Endothelial cell of umbilical vein (primary cell): ENCODE measurements at regions not wholly inside any gene's neighbourhood (a gene's known extent, or its start where the extent isn't known, plus 50 kb on each side); places are given as distances from the start of the nearest gene placed in this dataset.

Experiments
- BruUV-seq: library from RNA; stranded (reverse); fragments of 400-500 nt; replicated peaks from 2 replicates; lab custom pipeline; 2021; lab: Mats Ljungman, UMichigan
- CTCF ChIA-PET: fragments of 300-600, 350-600 bp; sonication (Branson Sonifier 250); formaldehyde crosslinking; loops from one replicate; lab custom pipeline; 2021; ENCODE audit warnings: antibody characterized with exemption, inconsistent platforms; lab: Charles Lee
- POLR2A ChIA-PET: fragments of 300-600, 350-600 bp; sonication (Branson Sonifier 250); formaldehyde crosslinking; loops from one replicate; lab custom pipeline; 2021; ENCODE audit warnings: antibody characterized with exemption, inconsistent platforms; lab: Charles Lee
- DNase-seq: peaks from one replicate; pipeline ENCODE4 v3.0.0-alpha.2; 2011; ENCODE audit warnings: low read depth, low spot score
- FAIRE-seq: peaks from 2 replicates; lab custom pipeline; 2011; peaks lifted over from hg19 to GRCh38; lab: Jason Lieb, UNC
- H2AFZ ChIP-seq: 2 replicates; pipeline ENCODE4 v1.6.0; 2012; ENCODE audit warnings: low read depth, low read length, control low read depth, inconsistent platforms
- H3K27ac ChIP-seq: 2 replicates; pipeline ENCODE4 v1.5.1; 2011; ENCODE audit warnings: low read depth, mild to moderate bottlenecking, control low read depth, low read length, moderate library complexity; ENCODE audit not compliant: insufficient read depth
- H3K27me3 ChIP-seq, 2 experiments: 2 replicates each; pipeline versions ENCODE4 v1.6.0 to v1.6.1; 2011; ENCODE audit warnings: low read length in 2 of 2, mixed read lengths in 1 of 2; ENCODE audit not compliant: control insufficient read depth in 2 of 2, insufficient read depth in 2 of 2
- H3K36me3 ChIP-seq, 2 experiments: 2 replicates in 1 of 2; 3 replicates in 1 of 2; pipeline ENCODE4 v1.5.1; 2011; ENCODE audit warnings: low read length in 2 of 2, mild to moderate bottlenecking in 1 of 2, moderate library complexity in 1 of 2; ENCODE audit not compliant: control insufficient read depth in 2 of 2, insufficient read depth in 2 of 2; ENCODE audit errors: extremely low read depth in 1 of 2
- H3K4me1 ChIP-seq: 3 replicates; pipeline ENCODE4 v1.5.1; 2011; ENCODE audit warnings: mild to moderate bottlenecking, low read length; ENCODE audit not compliant: control insufficient read depth, insufficient read depth; ENCODE audit errors: extremely low read depth
- H3K4me2 ChIP-seq: 2 replicates; pipeline ENCODE4 v1.6.1; 2011; ENCODE audit warnings: low read length, control low read depth, mixed read lengths; ENCODE audit not compliant: insufficient read depth
- H3K4me3 ChIP-seq, 3 experiments: fragments of 200-600 bp in 1 of 3; sonication (generic), shearing (Covaris generic) in 1 of 3; replicated peaks in 1 of 3; 2 replicates each; pipeline ENCODE4 v1.5.1; 2011 to 2016; ENCODE audit warnings: control low read depth in 3 of 3, low read length in 3 of 3, mild to moderate bottlenecking in 2 of 3, inconsistent platforms in 1 of 3, low read depth in 1 of 3, moderate library complexity in 1 of 3; ENCODE audit not compliant: insufficient read depth in 1 of 3
- H3K79me2 ChIP-seq: 2 replicates; pipeline ENCODE4 v1.6.0; 2012; ENCODE audit warnings: low read length, inconsistent platforms; ENCODE audit not compliant: control insufficient read depth, insufficient read depth
- H3K9ac ChIP-seq: replicated peaks from 2 replicates; pipeline ENCODE3; 2011; ENCODE audit warnings: low read length, control low read depth; ENCODE audit not compliant: insufficient read depth; ENCODE audit errors: extremely low read depth
- H3K9me1 ChIP-seq: replicated peaks from 3 replicates; pipeline ENCODE4 v1.6.0; 2011; ENCODE audit warnings: mild to moderate bottlenecking, low read length; ENCODE audit not compliant: control insufficient read depth, insufficient read depth; ENCODE audit errors: extremely low read depth
- H3K9me3 ChIP-seq: replicated peaks from 2 replicates; pipeline ENCODE4 v1.5.1; 2012; ENCODE audit warnings: low read length, inconsistent platforms; ENCODE audit not compliant: control insufficient read depth, insufficient read depth
- H4K20me1 ChIP-seq: replicated peaks from 2 replicates; pipeline ENCODE3; 2011; ENCODE audit warnings: mild to moderate bottlenecking, low read length; ENCODE audit not compliant: control insufficient read depth, insufficient read depth; ENCODE audit errors: extremely low read depth
- EZH2 ChIP-seq: IDR thresholded peaks from 2 replicates; pipeline ENCODE4 v1.6.1; 2012; ENCODE audit warnings: borderline replicate concordance, low read depth, mild to moderate bottlenecking, moderate library complexity, low read length, inconsistent platforms; ENCODE audit not compliant: severe bottlenecking
- FOS ChIP-seq: IDR thresholded peaks from 2 replicates; pipeline ENCODE4 v1.6.1; 2011; ENCODE audit warnings: mild to moderate bottlenecking, low read length, moderate library complexity, borderline replicate concordance; ENCODE audit not compliant: insufficient read depth
- GATA2 ChIP-seq: IDR thresholded peaks from 2 replicates; pipeline ENCODE4 v1.7.0; 2011; ENCODE audit warnings: low read depth, mild to moderate bottlenecking, moderate library complexity, mixed read lengths, low read length; ENCODE audit not compliant: insufficient read length, insufficient read depth
- JUN ChIP-seq: IDR thresholded peaks from 2 replicates; pipeline ENCODE4 v1.6.1; 2011; ENCODE audit warnings: borderline replicate concordance, low read depth; ENCODE audit not compliant: insufficient read length, insufficient read depth
- MAX ChIP-seq: IDR thresholded peaks from 2 replicates; pipeline ENCODE4 v1.6.1; 2011; ENCODE audit not compliant: insufficient read depth, insufficient read length
- MYC ChIP-seq: IDR thresholded peaks from one replicate; pipeline ENCODE4 v1.6.1; 2011; ENCODE audit warnings: mild to moderate bottlenecking, low read depth, low read length
- POLR2A ChIP-seq: IDR thresholded peaks from 2 replicates; pipeline ENCODE4 v1.6.1; 2012; ENCODE audit warnings: low read depth, mild to moderate bottlenecking, control low read depth, low read length
- POLR2AphosphoS5 ChIP-seq: IDR thresholded peaks from 2 replicates; pipeline ENCODE4 v1.6.1; 2012; ENCODE audit warnings: low read depth, mild to moderate bottlenecking, control low read depth, low read length, moderate library complexity; ENCODE audit not compliant: insufficient read depth
- dilution Hi-C: fragments of 300-500 bp; cut with MboI; formaldehyde crosslinking; loops from one replicate; pipeline ENCODE4 v1.15.0; 2019; ENCODE audit warnings: low sequenced_read_pairs; ENCODE audit not compliant: extremely low pct_ligation_motif_present
- intact Hi-C: fragments of 100-400 bp; cut with micrococcal nuclease; formaldehyde crosslinking; loops from one replicate; pipeline ENCODE4 v1.10.0; 2022

- Histone ChIP-seq H3K36me3 (no peaks in the 10 kb centered on the region), H3K27ac (no peak overlapping the region), H2AFZ (no peak overlapping the region), H3K9ac (no peak overlapping the region), H3K4me1 (peaks cover 5% of the 10 kb centered on the region), H3K4me2 (no peak overlapping the region), H3K9me3 (no peaks in the 10 kb centered on the region), H3K4me3 (no peak overlapping the region), H3K9me1 (no peaks in the 10 kb centered on the region), H3K79me2 (no peaks in the 10 kb centered on the region), H4K20me1 (no peaks in the 10 kb centered on the region), H3K27me3 (no peaks in the 10 kb centered on the region)
- no TSS peak for BruUV-seq
- intact Hi-C loops = no loop called here
- POLR2A ChIA-PET = no interaction called here
- FAIRE-seq (no peak), DNase-seq (no peak)
- TF ChIP-seq POLR2AphosphoS5 (no peak), JUN (no peak), EZH2 (no peak), GATA2 (no peak), FOS (no peak), MAX (no peak), POLR2A (no peak), MYC (no peak)
- dilution Hi-C loops = no loop called here
- CTCF ChIA-PET = no interaction called here
These were observed 253.8 kb upstream of the CITED2 start for GRCh38 chr6:139628270-139628669.

- Histone ChIP-seq H3K4me3 (no peak overlapping the region), H3K9me1 (no peaks in the 10 kb centered on the region), H3K4me1 (peaks cover 5% of the 10 kb centered on the region), H3K4me2 (no peak overlapping the region), H2AFZ (no peak overlapping the region), H3K9me3 (no peaks in the 10 kb centered on the region), H3K27me3 (no peaks in the 10 kb centered on the region), H3K9ac (no peak overlapping the region), H4K20me1 (no peaks in the 10 kb centered on the region), H3K27ac (no peak overlapping the region), H3K79me2 (no peaks in the 10 kb centered on the region), H3K36me3 (no peaks in the 10 kb centered on the region)
- DNase-seq (no peak), FAIRE-seq (no peak)
- TF ChIP-seq FOS (no peak), MYC (no peak), JUN (no peak), MAX (no peak)
- intact Hi-C loops (no loop called here), dilution Hi-C loops (no loop called here)
- ChIA-PET POLR2A (no interaction called here), CTCF (no interaction called here)
- no TSS peak for BruUV-seq
These were observed 252.6 kb upstream of the CITED2 start for GRCh38 chr6:139627091-139627490.
